PC-3 (cell line): ENCODE measurements at regions not wholly inside any gene's neighbourhood (a gene's known extent, or its start where the extent isn't known, plus 50 kb on each side); places are given as distances from the start of the nearest gene placed in this dataset.

Experiments
- EZH2 ChIP-seq: fragments of 300-600 bp; sonication (generic); IDR thresholded peaks from one replicate; pipeline ENCODE4 v1.6.1; 2017; ENCODE audit warnings: antibody characterized with exemption, mild to moderate bottlenecking, low read length; ENCODE audit not compliant: unreplicated experiment
- EZH2phosphoT487 ChIP-seq: fragments of 300-600 bp; sonication (generic); IDR thresholded peaks from 2 replicates; pipeline ENCODE4 v1.6.1; 2018; ENCODE audit warnings: mild to moderate bottlenecking, antibody characterized with exemption, low read length, borderline replicate concordance
- TF ChIP-seq, protein P1 (sequence below): fragments of 300-600 bp; sonication (generic); conservative IDR thresholded peaks from 2 replicates; pipeline ENCODE4 v1.5.1; 2017; ENCODE audit warnings: antibody characterized with exemption, low read depth, mild to moderate bottlenecking, low read length

DNA sequence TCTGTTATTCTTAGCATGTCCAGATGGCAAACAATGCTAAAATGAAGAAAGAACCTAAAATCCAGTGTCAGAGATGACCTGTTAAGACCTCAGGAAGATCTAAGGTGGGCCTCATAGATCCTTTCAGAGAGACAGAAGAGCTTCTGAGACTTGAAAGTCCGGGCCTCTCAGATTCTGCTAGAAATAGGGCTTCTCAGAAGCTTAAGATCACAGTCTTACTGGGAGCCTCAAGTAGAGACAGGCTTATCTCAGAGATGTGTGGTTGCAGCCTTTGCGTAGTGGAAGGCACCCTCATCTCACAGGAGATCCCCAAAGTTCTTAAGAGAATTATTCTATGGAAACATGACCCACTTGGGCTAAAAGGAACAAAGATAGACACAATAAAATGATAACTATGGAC, 642.8 kb downstream of the TNS3 start:
- TF ChIP-seq, protein P1, sequence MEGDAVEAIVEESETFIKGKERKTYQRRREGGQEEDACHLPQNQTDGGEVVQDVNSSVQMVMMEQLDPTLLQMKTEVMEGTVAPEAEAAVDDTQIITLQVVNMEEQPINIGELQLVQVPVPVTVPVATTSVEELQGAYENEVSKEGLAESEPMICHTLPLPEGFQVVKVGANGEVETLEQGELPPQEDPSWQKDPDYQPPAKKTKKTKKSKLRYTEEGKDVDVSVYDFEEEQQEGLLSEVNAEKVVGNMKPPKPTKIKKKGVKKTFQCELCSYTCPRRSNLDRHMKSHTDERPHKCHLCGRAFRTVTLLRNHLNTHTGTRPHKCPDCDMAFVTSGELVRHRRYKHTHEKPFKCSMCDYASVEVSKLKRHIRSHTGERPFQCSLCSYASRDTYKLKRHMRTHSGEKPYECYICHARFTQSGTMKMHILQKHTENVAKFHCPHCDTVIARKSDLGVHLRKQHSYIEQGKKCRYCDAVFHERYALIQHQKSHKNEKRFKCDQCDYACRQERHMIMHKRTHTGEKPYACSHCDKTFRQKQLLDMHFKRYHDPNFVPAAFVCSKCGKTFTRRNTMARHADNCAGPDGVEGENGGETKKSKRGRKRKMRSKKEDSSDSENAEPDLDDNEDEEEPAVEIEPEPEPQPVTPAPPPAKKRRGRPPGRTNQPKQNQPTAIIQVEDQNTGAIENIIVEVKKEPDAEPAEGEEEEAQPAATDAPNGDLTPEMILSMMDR, result no peak
- no peak for TF ChIP-seq EZH2
- TF ChIP-seq EZH2phosphoT487, result no peak
